HUES48 (cell line): ENCODE measurements at regions not wholly inside any gene's neighbourhood (a gene's known extent, or its start where the extent isn't known, plus 50 kb on each side); places are given as distances from the start of the nearest gene placed in this dataset.

Experiments
- H3K27ac ChIP-seq: one replicate; pipeline ENCODE4 v1.7.0; 2013; ENCODE audit warnings: low read depth, low read length, inconsistent platforms
- H3K27me3 ChIP-seq: 2 replicates; pipeline ENCODE4 v1.6.1; 2013; ENCODE audit warnings: mild to moderate bottlenecking, low read length; ENCODE audit not compliant: control insufficient read depth, insufficient read depth
- H3K36me3 ChIP-seq: 2 replicates; pipeline ENCODE4 v1.6.1; 2013; ENCODE audit warnings: low read length; ENCODE audit not compliant: control insufficient read depth, insufficient read depth
- H3K4me1 ChIP-seq: 2 replicates; pipeline ENCODE4 v1.6.1; 2013; ENCODE audit warnings: mild to moderate bottlenecking, low read length; ENCODE audit not compliant: control insufficient read depth, insufficient read depth
- H3K4me3 ChIP-seq: 2 replicates; pipeline ENCODE4 v1.5.1; 2013; ENCODE audit warnings: mild to moderate bottlenecking, low read depth, low read length
- H3K9ac ChIP-seq: 2 replicates; pipeline ENCODE4 v1.6.1; 2013; ENCODE audit warnings: mild to moderate bottlenecking, low read depth, low read length, moderate library complexity
- H3K9me3 ChIP-seq: 2 replicates; pipeline ENCODE4 v1.6.1; 2013; ENCODE audit warnings: low read length; ENCODE audit not compliant: control insufficient read depth, insufficient read depth

DNA sequence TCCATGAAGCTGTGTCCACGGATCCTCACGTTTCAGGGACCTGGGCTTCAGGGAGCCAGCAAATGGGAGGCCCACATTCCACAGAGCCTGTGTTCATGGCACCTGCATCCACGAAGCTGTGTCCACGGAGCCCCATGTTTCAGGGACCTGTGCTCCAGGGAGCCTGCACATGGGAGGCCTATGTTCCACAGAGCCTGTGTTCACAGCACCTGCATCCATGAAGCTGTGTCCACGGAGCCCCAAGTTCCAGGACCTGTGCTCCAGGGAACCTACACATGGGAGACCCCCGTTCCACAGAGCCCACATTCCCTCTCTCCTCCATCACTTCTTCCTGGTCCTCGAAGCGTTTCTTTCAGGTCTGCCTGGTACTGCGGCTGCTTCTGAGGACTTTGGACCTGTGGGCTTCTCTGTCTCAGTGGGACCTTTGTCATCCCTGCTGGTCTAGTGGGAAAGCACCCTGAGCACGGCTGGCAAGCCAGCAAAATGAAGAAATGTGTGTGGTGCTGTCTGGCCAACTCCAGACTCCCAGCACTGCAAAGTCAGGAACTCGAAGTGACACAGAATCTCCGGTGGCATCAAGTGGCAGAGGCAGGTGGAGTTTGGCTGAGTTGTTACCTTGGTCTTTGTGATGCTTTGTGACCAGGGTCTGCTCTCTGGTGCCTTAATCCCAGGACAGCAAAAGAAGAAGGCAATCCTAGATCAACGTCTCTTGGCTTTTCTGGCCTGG lies 245.9 kb downstream of the DLL1 start:
- Histone ChIP-seq H3K27me3 (no peaks in the 10 kb centered on the region), H3K4me1 (peaks cover 6% of the 10 kb centered on the region; the same call in 1 of the 2 replicates), H3K4me3 (no peak overlapping the region), H3K9me3 (no peaks in the 10 kb centered on the region; the same call in 1 of the 2 replicates), H3K27ac (no peak overlapping the region), H3K36me3 (no peaks in the 10 kb centered on the region), H3K9ac (no peak overlapping the region)

DNA sequence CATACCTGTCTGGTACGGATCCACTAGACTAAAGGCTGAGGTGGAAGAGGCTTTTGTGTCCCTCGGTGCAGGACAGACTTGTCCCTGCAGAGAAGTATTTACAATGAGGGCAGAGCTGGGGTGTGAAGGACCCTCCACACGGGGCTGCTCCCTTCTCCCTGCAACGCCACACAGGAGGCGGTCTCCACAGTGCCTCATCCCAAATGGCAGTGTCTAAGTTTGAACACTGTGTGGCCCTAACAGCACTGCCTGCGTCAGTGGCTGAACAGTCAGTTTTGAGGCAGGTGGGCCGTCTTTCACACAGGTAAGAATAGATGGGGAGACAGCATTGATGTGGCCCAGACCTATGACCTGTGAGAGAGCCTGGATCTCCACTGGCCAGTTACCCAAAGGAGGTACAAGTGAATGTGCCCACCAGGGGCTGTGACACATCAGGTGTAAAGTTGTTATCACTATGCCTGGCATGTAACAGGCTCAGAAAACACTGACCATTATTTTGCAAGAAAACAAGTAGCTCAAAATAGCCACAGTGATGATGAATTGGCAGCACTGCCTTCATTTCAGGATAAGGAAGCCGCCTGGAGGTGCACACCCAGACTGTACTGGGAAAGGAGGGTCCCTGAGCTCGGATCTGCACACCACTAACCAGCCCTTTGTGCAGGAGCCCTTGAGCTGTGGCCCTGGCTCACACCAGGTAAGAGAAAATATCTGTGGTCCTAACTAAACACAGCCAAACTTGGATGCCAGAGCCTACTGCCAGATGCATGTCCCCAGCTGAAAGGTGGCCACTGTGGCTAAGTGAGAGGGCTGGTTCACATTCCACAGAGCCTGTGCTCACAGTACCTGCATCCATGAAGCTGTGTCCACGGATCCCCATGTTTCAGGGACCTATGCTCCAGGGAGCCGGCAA lies 246.7 kb downstream of the DLL1 start:
- Histone ChIP-seq H3K27me3 (no peaks in the 10 kb centered on the region), H3K4me1 (peaks cover 6% of the 10 kb centered on the region; the same call in 1 of the 2 replicates), H3K9me3 (no peaks in the 10 kb centered on the region; the same call in 1 of the 2 replicates)

DNA sequence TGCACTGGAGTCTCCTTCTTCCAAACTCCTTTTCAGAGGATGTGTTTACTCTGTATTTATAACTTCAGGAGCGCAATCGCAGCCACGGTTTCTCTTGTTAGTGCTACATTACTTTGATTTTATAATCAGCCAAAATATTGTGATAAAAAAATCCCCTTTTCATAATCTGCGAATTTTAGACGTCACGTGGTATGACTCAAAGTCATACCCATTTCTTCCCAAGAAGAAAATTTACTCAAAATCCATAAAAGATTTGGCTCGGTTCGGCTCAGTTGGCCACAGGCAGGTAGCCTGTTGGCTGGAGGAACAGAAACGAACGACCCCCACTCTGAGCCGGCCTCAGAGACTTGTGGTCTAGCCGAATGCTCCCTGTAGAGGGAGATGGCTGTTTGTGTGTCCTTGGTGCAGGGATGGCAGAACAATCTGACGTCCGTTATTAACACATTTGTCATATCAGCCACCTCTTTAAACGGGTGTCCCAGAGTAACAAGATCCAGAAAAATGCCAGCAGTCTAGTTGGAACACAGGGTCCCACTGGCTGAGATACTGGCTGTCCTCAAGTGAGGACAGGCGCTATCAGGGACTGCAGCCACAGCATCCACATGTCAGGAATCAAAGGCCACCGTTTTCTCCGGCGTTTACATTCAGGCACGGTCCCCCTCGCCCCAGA lies 247.6 kb downstream of the DLL1 start:
- H3K4me3 ChIP-seq: no peak overlapping the region
- no peaks in the 10 kb centered on the region for H3K36me3 ChIP-seq
- H3K4me1 ChIP-seq: peaks cover 6% of the 10 kb centered on the region; the same call in 1 of the 2 replicates
- H3K27me3 ChIP-seq: no peaks in the 10 kb centered on the region
- H3K9me3 ChIP-seq: no peaks in the 10 kb centered on the region; the same call in 1 of the 2 replicates
- H3K9ac ChIP-seq: no peak overlapping the region
- no peak overlapping the region for H3K27ac ChIP-seq

More for the DNA sequence above, 246.7 kb downstream of the DLL1 start:
- Histone ChIP-seq H3K36me3 (no peaks in the 10 kb centered on the region), H3K27ac (no peak overlapping the region), H3K4me3 (no peak overlapping the region), H3K9ac (no peak overlapping the region)

DNA sequence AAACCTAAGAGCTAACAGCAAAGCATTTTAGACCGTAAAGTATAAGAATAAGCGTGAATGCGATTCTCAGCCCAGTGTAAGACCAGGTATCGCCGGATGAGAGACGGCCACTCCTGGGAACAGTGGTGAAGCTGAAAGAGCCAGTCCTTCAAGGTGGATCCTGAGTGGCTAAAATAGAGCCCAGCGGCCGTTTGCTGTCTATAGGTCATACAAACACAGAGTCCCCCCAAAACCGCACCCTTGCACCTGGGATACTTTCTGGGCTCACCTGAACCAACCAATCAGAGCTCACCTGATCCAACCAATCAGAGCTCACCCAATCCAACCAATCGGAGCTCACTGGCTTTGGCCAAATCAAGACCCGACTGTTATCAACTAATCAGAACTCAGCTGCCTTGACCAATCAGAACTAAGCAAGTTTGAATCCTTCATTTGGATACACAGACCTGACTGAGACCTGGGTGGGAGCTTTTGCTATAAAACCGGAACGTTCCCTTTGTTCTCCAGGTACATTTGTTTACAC lies 248.2 kb downstream of the DLL1 start:
- Histone ChIP-seq H3K27ac (no peak overlapping the region), H3K4me1 (peaks cover 6% of the 10 kb centered on the region; the same call in 1 of the 2 replicates), H3K9ac (no peak overlapping the region), H3K36me3 (no peaks in the 10 kb centered on the region), H3K27me3 (no peaks in the 10 kb centered on the region), H3K4me3 (no peak overlapping the region), H3K9me3 (no peaks in the 10 kb centered on the region)

DNA sequence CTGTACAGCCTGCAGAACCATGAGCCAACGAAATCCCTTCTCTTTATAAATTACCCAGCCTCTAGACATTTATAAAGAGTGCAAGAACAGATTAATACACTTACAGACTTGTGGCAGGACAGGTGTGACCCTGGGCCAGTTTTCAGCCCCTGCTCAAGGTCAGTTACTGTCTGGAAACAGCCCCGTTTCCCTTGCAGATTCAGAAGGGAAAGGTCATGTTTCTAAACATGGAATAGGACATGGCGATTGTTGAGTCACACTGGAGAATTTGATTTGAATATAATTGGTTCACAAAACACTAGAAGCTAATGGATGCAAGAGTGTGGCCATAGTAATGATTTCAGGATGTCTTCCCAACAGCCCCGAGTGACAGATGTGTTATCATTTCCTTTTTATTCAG lies 248.8 kb downstream of the DLL1 start:
- Histone ChIP-seq H3K4me1 (peaks cover 6% of the 10 kb centered on the region; the same call in 1 of the 2 replicates), H3K27ac (no peak overlapping the region), H3K9ac (no peak overlapping the region), H3K9me3 (no peaks in the 10 kb centered on the region), H3K4me3 (no peak overlapping the region), H3K36me3 (no peaks in the 10 kb centered on the region), H3K27me3 (no peaks in the 10 kb centered on the region)

DNA sequence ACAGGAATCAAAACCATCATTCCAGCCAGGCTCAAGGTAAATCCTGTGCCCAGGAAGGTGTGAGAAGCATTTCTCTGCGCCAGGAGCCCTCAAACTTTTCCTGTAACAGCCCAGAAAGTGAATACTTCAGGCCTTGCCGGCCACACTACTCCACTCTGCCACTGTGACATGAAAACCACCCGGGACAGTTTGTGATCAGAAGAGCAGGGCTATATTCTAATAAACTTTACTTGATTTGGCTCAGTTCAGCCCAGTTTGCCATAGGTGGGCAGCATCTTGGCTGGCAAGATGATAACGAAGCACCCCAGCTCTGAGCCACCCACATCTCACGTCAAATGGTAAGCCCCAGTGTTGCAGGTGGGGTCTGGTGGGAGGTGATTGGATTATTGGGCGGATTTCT lies 249.4 kb downstream of the DLL1 start:
- no peaks in the 10 kb centered on the region for H3K9me3 ChIP-seq
- H3K4me1 ChIP-seq: peaks cover 9% of the 10 kb centered on the region; the same call in 1 of the 2 replicates
- H3K9ac ChIP-seq: no peak overlapping the region
- no peak overlapping the region for H3K27ac ChIP-seq
- no peaks in the 10 kb centered on the region for H3K27me3 ChIP-seq
- H3K36me3 ChIP-seq: no peaks in the 10 kb centered on the region
- no peak overlapping the region for H3K4me3 ChIP-seq

DNA sequence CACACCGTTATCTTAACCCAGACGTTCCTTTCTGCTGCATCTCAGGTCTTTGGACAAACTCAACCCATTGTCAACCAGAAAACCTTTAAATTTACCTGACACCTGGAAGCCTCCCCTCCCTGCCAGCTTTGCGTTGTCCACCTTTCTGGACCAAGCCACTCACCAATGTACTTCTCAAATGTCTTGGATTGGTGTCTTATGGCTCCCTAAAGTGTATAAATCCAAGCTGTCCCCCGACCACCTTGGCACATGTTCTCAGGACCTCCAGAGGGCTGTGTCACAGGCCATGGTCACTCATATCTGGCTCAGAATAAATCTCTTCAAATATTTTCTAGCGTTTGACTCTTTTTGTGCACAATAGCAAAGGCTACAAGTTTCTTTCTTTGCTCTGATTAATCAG lies 250.0 kb downstream of the DLL1 start:
- H3K4me3 ChIP-seq: no peak overlapping the region
- no peaks in the 10 kb centered on the region for H3K27me3 ChIP-seq
- H3K9me3 ChIP-seq: no peaks in the 10 kb centered on the region
- no peak overlapping the region for H3K9ac ChIP-seq
- H3K36me3 ChIP-seq: no peaks in the 10 kb centered on the region
- peaks cover 14% of the 10 kb centered on the region for H3K4me1 ChIP-seq
- H3K27ac ChIP-seq: no peak overlapping the region

DNA sequence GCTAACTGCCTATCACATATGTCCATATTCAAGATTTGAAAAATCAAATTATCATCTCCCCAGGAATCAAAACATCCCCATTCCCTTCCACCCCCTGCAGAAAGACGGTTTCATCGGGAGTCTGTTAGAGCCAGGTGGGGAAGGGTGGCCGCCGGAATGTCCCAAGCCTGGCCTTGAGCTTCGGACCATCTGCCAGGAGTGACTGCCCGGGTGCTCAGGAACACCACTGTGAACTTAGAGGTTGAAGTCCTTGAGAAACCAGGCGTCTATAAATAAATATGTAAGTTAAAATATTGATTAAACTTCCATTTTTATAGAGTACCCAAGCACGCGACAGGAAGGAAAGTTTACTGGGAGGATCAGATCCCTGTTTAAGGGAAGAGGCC lies 250.8 kb downstream of the DLL1 start:
- Histone ChIP-seq H3K27ac (no peak overlapping the region), H3K4me1 (peaks cover 18% of the 10 kb centered on the region), H3K4me3 (no peak overlapping the region), H3K36me3 (no peaks in the 10 kb centered on the region), H3K27me3 (no peaks in the 10 kb centered on the region), H3K9me3 (peaks cover 3% of the 10 kb centered on the region; the same call in 1 of the 2 replicates), H3K9ac (no peak overlapping the region)

DNA sequence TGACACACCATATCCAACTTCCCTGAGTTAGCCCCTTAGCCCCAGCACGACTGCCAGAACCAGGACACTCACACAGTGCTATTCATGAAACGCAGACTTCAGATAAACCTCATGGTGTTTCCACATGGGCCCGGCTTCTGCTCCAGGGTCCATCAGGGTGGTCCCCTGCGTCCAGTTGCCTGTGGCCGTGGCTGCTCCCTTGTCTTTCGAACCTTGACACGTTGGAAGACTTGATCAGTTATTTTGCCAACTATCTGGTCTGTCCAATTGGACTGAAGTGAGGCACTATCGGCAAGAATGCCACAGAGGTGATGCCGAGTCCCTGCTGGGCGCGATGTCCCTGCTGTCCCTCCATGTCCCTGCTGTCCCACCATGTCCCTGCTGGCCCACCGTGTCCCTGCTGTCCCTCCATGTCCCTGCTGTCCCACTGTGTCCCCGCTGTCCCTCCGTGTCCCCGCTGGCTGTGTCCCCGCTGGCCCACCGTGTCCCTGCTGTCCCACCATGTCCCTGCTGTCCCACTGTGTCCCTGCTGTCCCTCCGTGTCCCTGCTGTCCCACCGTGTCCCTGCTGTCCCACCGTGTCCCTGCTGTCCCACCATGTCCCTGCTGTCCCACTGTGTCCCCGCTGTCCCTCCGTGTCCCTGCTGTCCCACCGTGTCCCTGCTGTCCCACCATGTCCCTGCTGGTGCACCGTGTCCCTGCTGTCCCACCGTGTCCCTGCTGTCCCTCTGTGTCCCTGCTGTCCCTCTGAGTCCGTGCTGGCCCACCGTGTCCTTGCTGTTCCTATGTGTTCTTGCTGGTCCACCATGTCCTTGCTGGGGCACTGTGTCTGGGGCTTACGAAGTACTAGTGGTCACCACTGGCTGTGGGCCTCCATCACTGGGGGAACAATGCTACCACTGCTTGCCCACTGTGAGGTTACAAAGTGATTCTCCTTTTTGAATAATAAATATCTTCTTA lies 251.4 kb downstream of the DLL1 start:
- Histone ChIP-seq H3K9ac (no peak overlapping the region), H3K27me3 (no peaks in the 10 kb centered on the region), H3K9me3 (peaks cover 3% of the 10 kb centered on the region; the same call in 1 of the 2 replicates), H3K4me3 (no peak overlapping the region), H3K4me1 (peaks cover 18% of the 10 kb centered on the region), H3K27ac (no peak overlapping the region), H3K36me3 (no peaks in the 10 kb centered on the region)

DNA sequence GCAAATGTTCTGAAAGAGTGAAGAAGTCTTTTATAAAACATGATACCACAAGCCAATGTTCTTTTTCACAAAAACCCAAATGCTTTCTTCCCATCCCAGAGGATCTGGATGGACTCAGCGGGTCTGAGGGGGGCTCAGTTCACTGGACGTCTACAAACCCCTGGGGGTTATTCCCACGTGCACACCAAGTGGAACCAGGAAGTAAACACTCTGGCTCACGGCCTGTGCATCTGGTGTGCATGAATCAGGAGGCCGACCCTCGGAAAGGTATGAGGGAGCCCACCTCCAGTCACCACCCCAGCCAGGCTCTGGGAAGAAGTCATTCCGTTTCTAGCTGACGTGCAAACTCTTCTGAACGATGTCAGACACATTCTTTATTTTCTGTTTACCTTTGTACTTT lies 252.2 kb downstream of the DLL1 start:
- Histone ChIP-seq H3K4me3 (no peak overlapping the region), H3K36me3 (no peaks in the 10 kb centered on the region), H3K4me1 (peaks cover 18% of the 10 kb centered on the region), H3K27ac (no peak overlapping the region), H3K9ac (no peak overlapping the region), H3K9me3 (peaks cover 3% of the 10 kb centered on the region; the same call in 1 of the 2 replicates), H3K27me3 (no peaks in the 10 kb centered on the region)
